ENCODE measurements at regions not wholly inside any gene's neighbourhood (a gene's known extent, or its start where the extent isn't known, plus 50 kb on each side); places are given as distances from the start of the nearest gene placed in this dataset.
"Not testable (repeated sequence)": the region's sequence is repeated elsewhere in the genome, so short reads cannot be mapped to it uniquely, and the experiment has no call there.

- no peak for DNase-seq
These were observed 101.8 kb upstream of the CADM1 start for GRCh38 chr11:115605871-115606497.

GRCh38 chr11:115605397-115605796 lies 101.2 kb upstream of the CADM1 start:
- not testable (repeated sequence) for DNase-seq

GRCh38 chr11:115599125-115599524 lies 94.9 kb upstream of the CADM1 start:
- no peak for DNase-seq

- no peak for DNase-seq
These were observed 94.2 kb upstream of the CADM1 start for GRCh38 chr11:115598257-115598901.

DNA sequence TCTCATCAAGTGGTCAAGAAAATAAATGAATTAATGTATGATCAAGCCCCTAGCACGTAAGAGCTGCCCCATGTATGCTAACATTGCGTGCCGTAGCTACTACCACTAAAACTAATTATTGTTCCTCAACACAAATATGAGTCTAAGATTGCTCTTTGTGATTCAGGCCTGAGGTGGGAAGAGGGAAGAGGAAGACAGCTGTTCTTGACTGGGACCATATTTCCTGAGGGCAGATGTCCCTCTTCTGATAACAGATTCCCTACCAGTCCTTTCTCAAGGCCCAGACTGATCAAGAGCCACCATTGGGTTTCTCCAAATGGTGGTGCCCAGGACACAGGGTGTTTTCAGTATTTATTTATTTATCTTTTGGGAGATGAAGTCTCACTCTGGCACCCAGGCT lies 87.2 kb upstream of the CADM1 start:
- no peak for DNase-seq

- no peak for DNase-seq
These were observed 86.0 kb upstream of the CADM1 start for GRCh38 chr11:115590254-115590653.

- no peak for DNase-seq
These were observed 83.6 kb upstream of the CADM1 start for GRCh38 chr11:115587718-115588342.

- no peak for DNase-seq
These were observed 81.3 kb upstream of the CADM1 start for GRCh38 chr11:115585361-115586024.

DNA sequence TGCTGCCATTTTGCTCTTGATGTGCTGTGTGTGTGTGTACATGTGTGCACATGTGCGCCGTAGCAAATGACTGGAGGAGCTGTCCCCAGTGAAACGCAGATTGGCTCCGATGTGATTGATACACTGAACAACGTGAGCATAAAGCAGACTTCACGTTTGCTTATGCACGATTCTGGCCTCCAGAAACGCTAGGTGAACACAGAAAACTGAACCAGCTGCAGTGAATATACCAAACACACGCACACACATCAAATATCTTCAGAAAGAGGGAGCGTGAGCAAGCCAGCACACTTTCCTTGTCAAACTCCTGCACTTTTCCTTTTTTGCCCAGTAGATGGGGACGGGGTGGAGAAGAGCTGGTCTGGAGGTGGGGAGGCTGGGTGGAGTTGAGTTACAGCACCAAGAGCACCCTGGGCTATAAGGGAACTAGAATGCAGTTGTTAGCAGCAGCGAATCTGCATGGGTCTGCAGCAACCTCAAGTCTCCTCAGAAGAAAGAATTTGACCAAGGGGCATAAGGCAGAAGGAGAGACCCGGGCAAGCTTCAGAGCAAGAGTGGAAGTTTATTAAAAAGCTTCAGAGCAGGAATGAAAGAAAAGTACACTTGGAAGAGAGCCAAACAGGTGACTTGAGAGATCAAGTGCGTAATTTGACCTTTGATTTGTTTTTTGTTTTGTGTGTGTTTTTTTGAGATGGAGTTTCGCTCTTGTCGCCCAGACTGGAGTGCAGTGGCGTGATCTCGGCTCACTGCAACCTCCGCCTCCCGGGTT lies 77.8 kb upstream of the CADM1 start:
- DNase-seq = no peak

GRCh38 chr11:115580927-115581680 lies 76.9 kb upstream of the CADM1 start:
- no peak for DNase-seq

- no peak for DNase-seq
These were observed 76.2 kb upstream of the CADM1 start for GRCh38 chr11:115580416-115580815.

DNA sequence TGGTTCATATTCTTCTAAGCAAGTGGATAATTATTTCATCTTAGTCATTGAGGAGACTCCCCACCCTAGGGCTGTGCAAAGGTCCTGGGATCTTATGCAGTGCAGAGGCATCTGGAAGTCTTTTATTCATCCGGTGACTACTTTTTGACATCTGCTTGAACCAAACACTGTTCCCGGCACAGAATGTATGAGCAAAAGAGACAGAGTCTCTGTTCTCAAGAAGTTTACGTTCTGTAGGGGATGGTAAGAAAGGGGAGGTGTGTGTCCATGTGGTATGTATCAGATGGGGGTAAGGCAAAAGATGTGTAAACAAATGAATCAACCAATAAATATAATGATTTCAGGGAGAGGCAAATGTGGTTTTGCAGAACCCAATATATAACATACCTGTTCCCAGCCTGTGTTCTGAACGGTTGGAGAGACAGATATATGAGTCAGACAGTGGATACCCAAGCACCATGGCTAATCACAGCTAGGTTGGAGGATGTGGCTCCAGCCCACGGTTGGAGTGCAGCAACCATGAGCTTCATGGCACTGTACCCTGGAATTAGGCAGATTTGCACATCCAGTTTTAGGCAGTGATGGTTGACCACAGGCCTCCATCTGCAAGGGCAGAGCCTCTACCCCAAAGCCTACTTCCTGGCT lies 75.1 kb upstream of the CADM1 start:
- no peak for DNase-seq

- DNase-seq = no peak
These were observed 74.1 kb upstream of the CADM1 start for GRCh38 chr11:115578275-115578674.

- DNase-seq = no peak
These were observed 73.5 kb upstream of the CADM1 start for GRCh38 chr11:115577701-115578100.

DNA sequence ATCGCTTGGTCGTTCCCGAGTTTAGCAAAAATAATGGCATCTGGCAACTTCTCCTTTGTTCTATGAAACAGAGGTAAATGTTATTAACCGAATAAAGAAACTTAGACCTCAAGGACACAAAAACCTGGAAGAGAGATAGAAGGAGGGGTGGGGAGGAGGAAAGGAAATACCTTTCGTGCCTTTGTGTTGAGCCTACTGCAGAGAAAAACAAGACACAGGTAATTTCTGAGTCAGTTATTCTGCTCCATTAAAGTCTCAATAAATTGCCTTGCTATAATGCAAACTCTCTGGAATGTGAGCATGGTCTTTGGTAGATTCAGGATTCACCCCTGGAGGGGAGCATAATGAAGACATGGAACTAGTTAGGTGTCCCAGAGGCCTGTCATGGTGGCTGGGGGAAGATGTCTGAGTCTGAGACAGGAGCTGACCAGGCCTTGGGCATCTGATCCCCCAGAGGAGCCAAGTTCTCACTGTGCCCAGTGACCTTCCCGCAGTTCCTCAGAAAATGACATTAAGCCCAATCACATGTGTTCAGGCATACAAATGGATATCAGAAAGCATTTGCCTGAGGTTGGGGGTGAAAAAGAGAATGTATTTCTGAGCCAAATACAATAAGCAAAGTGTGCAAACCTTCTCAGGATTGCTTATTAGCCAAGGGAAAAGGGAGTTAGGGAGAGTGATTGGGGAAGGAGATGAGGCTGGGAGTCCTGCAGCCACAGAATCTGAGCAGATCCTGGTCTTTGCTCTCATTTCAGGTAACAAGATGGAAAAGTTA lies 72.6 kb upstream of the CADM1 start:
- no peak for DNase-seq

DNA sequence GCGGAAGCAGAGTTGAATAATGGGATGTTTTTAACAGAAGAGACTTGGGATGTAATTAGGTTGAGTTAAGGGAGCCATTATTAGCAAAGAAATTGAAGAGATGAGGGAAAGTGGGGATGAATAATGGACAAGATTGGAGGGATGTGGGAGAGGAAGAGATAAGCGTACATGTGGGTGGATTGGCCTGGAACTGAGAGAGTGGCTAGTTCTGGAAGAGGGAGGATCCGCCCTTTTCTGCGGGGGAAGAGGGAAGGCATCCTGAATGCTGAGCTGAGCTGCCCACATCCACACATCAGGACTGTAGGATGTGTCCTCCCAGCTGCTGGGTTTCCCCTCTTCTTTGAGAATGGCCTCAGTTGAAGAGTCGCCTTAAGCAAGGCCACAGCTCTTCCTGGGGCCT lies 68.3 kb upstream of the CADM1 start:
- DNase-seq = no peak

DNA sequence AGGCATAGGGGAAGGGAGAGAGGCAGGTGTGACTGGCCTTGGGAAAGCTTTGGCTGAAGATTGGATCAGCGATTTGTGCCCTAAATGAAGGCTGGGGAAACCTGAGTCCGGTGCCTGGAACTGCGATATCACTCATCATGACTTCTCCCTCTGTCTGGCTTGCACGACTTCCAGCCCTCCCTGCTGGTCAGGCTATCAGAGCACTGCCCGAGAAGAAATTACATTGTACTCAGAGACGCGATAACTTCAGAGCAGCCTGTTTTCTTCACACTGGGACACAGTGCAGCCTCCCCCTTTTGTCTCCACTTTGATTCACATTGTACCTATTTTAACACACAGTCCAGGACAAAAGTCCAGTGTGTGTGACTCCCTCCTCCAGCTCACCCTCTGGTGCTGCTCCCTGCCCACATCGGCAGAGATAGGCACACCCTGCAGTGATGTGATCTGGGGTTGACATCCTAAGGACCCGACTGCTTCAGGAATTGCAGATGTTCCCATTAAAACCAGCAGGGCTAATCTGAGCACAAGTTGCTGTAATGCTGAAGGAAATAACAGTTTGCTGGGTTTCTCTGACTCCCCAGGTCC lies 62.1 kb upstream of the CADM1 start:
- no peak for DNase-seq

DNA sequence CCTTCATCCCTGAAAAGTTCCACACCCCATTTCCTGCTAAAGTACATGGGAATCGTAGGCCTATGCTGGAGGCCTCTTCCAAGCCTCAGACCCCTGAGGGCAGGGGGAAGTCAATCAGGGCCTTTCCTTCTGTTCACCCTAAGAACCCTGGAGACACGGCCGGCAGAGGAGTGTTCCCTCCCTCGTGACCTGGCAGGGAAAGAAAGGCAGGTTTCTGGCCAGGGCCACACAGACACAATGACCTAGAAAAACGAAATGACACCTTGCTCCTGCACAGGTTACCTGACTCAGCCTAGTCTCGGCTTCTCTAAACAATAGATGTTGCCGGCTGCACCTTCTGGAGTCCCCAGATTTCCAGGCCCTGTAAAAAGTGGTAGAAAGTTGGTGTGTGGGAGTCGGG lies 60.6 kb upstream of the CADM1 start:
- DNase-seq = no peak

DNA sequence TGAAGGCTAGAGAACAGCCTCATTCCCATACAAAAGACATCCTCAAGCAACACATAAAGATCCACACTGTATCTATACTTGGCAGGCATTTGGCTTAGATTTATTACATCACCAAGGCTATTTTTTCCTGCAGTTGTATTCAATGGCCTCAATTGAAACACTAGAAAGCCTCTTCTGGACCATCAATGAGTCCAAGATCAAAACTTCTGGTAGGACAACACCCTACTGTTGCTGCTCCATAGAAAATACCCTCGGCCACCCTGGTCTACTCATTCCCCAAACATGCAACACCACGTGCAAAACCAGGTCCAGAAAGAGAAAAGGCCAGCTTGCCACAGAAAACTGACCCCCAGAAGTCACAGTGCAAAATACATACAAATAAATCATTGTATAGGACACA lies 56.9 kb upstream of the CADM1 start:
- no peak for DNase-seq

- no peak for DNase-seq
These were observed 54.4 kb upstream of the CADM1 start for GRCh38 chr11:115558635-115559034.

DNA sequence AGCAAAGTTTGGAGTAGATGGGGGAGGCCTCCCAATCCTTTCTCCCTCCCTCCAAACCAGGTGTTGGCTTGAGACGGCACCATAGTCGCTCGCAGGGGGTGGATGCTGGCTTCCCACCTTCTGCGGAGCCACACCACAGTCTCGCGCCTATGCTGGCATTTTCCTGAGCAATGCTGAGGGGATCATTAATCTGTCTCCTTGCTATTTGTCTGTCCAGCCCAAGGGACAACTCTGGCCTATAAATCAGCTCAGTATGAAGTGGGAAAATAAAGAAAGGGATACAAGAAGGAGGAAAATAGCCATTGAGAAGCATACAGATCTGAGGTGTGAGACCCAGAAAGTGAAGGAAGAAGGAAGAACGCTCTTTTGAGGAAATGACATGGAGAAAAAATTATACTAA lies 53.5 kb upstream of the CADM1 start:
- no peak for DNase-seq

Measured in activated CD8-positive, alpha-beta memory T cell treated with anti-CD3 and anti-CD28 coated beads for 24 hours (primary cell).